Neural cell (in vitro differentiated cells): ENCODE measurements at regions not wholly inside any gene's neighbourhood (a gene's known extent, or its start where the extent isn't known, plus 50 kb on each side); places are given as distances from the start of the nearest gene placed in this dataset.

ENCODE experiments used
- EP300 ChIP-seq: fragments of 450-650 bp; conservative IDR thresholded peaks from 2 replicates; pipeline ENCODE4 v1.6.1; 2014; ENCODE audit warnings: antibody characterized with exemption, mild to moderate bottlenecking, moderate library complexity; ENCODE audit not compliant: poor library complexity, severe bottlenecking
- POLR2AphosphoS5 ChIP-seq: IDR thresholded peaks from 2 replicates; pipeline ENCODE4 v1.6.1; 2012
- TAF1 ChIP-seq: IDR thresholded peaks from 2 replicates; pipeline ENCODE4 v1.6.1; 2012; ENCODE audit warnings: low read depth
- TF ChIP-seq, protein P1 (sequence below): fragments of 450-650 bp; IDR thresholded peaks from 2 replicates; pipeline ENCODE4 v1.5.1; 2014; ENCODE audit warnings: antibody characterized with exemption, mild to moderate bottlenecking, moderate library complexity; ENCODE audit not compliant: poor library complexity, severe bottlenecking
- TF ChIP-seq, protein P2 (sequence below): IDR thresholded peaks from 2 replicates; pipeline ENCODE4 v1.6.1; 2012; ENCODE audit warnings: borderline replicate concordance

DNA sequence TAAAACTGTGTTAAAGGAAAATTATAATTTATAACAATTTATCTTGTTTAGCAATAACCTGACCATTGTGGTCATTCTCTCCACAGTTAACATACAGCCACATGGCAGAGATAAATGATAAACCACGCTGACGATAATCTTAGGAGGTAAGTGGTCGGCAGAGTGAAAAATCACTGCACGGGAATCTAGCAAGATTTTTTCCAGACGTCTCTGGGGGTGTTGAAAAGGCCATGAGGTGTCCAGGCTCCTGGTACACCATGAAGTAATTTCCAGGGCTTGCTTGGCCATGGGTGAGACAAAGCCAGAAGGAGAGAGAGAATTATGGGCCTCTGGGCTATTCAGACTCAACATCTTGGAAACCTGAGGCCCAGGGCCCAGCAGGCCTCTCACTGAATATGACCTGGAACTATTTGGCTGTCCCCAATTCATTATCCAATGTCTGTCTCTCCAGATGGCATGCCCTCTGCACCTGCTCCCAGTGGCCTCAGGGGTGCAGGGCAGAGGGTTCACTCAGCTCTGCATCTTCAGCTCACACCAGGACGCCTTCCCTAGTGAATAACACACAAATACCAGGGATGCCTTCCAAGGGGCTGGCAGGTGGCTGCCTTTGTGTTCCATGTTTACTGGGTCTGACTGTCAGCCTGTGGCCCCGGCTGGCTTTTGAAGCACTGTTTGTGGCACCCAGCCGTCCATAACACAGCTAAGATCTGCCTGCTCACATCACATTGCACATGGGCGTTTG lies 590.4 kb upstream of the PFKP start:
- TF ChIP-seq, protein P1, sequence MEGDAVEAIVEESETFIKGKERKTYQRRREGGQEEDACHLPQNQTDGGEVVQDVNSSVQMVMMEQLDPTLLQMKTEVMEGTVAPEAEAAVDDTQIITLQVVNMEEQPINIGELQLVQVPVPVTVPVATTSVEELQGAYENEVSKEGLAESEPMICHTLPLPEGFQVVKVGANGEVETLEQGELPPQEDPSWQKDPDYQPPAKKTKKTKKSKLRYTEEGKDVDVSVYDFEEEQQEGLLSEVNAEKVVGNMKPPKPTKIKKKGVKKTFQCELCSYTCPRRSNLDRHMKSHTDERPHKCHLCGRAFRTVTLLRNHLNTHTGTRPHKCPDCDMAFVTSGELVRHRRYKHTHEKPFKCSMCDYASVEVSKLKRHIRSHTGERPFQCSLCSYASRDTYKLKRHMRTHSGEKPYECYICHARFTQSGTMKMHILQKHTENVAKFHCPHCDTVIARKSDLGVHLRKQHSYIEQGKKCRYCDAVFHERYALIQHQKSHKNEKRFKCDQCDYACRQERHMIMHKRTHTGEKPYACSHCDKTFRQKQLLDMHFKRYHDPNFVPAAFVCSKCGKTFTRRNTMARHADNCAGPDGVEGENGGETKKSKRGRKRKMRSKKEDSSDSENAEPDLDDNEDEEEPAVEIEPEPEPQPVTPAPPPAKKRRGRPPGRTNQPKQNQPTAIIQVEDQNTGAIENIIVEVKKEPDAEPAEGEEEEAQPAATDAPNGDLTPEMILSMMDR = no peak
- TF ChIP-seq, protein P2, sequence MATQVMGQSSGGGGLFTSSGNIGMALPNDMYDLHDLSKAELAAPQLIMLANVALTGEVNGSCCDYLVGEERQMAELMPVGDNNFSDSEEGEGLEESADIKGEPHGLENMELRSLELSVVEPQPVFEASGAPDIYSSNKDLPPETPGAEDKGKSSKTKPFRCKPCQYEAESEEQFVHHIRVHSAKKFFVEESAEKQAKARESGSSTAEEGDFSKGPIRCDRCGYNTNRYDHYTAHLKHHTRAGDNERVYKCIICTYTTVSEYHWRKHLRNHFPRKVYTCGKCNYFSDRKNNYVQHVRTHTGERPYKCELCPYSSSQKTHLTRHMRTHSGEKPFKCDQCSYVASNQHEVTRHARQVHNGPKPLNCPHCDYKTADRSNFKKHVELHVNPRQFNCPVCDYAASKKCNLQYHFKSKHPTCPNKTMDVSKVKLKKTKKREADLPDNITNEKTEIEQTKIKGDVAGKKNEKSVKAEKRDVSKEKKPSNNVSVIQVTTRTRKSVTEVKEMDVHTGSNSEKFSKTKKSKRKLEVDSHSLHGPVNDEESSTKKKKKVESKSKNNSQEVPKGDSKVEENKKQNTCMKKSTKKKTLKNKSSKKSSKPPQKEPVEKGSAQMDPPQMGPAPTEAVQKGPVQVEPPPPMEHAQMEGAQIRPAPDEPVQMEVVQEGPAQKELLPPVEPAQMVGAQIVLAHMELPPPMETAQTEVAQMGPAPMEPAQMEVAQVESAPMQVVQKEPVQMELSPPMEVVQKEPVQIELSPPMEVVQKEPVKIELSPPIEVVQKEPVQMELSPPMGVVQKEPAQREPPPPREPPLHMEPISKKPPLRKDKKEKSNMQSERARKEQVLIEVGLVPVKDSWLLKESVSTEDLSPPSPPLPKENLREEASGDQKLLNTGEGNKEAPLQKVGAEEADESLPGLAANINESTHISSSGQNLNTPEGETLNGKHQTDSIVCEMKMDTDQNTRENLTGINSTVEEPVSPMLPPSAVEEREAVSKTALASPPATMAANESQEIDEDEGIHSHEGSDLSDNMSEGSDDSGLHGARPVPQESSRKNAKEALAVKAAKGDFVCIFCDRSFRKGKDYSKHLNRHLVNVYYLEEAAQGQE = no peak
- TF ChIP-seq TAF1 (no peak), EP300 (no peak), POLR2AphosphoS5 (no peak)
